ENCODE measurements at regions not wholly inside any gene's neighbourhood (a gene's known extent, or its start where the extent isn't known, plus 50 kb on each side); places are given as distances from the start of the nearest gene placed in this dataset.

GRCh38 chr5:58284886-58285285 lies 175.0 kb downstream of the PLK2 start:
- no peak for TF ChIP-seq CTCF (IDR thresholded peaks at IDR 0.05)
- TF ChIP-seq ZFX (IDR thresholded peaks at IDR 0.05; ENCODE audit: borderline replicate concordance), result no peak

Measured in 22Rv1 (cell line).